NCI-H226 (cell line): ENCODE measurements at regions not wholly inside any gene's neighbourhood (a gene's known extent, or its start where the extent isn't known, plus 50 kb on each side); places are given as distances from the start of the nearest gene placed in this dataset.

Source experiments
- DNase-seq: peaks from one replicate; pipeline ENCODE4 v3.0.0-alpha.2; 2015

DNA sequence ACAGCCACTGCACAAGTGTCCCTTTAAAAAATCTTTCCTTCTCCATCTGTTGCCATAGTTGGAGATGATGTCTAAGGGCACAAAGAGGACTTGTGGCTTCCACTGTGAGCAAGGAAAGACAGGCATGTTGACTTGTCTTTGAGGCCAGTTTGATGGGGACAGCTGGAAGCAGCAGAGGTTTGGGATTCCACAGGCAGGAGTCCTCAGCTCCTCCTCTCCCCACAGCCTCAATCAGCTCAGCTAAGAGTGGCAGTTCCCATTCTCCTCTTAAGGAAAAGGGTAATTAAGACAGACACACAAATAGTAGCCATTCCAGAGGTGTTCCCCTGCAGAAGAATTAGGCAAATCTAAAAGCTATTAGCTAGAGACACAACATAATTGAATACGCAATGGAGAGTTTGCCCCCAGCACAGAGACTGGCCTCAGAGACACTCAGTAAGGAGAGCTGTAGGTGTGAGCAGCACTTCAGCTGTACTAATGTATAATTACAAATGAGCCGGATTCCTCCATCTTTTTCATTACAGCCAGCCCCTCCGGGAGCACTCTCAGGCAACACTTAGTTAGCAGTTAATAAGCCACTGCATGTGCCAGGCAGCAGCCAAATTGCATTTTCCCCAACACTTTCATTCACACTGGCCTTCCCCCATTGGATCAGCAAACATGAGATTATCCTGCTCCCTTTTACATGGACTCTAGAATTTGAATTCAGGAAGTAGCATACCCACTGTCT is 434.0 kb downstream of the FOXO1 start:
- DNase-seq: no peak

DNA sequence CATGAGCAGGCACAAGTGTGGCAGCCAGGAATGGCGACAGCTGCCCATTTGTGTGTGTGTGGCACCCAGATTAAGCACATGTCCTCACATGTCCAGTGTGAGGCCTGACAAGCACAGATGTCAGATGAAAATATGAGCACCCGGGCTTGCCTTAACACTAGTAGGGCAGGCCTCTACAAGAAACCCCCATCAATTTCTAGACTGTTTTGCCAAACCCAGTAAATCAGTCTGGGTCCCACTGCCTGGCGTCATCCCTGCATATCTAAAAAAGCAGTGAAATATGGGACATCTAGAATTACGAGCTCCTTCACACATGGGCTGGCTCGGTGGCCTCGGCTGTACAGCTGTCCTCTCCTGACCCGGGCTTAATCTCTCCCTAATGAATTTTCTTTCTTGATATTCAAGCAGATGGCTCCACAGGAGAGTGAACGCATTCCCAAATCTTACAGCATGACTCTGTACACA is 432.7 kb downstream of the FOXO1 start:
- DNase-seq: no peak

DNA sequence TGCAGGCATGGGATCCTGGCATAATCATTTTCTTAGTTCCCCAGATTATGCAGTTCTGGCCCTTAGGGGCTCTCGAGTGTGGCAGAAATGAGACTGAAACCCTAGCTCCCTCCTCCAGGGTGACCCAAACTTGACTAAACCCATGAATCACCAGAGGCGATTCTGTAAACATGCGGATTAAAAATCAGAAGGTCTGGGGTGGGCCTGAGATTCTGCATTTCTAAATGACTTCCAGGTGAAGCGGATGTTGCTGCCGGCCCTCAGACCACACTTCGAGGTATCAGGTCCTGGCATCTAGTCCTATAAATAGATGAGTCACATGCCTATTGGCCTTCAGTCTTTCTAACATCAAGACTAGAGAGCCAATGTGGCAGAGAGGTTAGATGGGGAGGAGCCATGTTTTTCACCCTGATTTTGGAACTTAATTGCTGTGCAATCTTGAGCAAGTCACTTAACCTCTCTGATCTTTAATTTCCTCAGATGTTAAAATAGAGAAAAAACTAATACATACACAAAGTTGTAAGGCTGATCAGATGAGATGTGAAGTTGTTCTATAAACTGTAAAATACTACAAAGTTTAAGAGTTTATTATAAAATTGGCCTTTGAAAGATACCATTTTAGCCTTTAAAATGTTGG is 431.2 kb downstream of the FOXO1 start:
- DNase-seq: no peak

GRCh38 chr13:40236566-40237168 is 429.8 kb downstream of the FOXO1 start:
- no peak for DNase-seq

- DNase-seq: no peak
Measured at GRCh38 chr13:40238761-40239160, 427.7 kb downstream of the FOXO1 start.

- DNase-seq: no peak
Measured at GRCh38 chr13:40240293-40240692, 426.1 kb downstream of the FOXO1 start.

- DNase-seq: no peak
Measured at GRCh38 chr13:40241125-40241798, 425.2 kb downstream of the FOXO1 start.

GRCh38 chr13:40243047-40243446 is 423.4 kb downstream of the FOXO1 start:
- DNase-seq: no peak

- DNase-seq: no peak
Measured at GRCh38 chr13:40243982-40244381, 422.5 kb downstream of the FOXO1 start.

DNA sequence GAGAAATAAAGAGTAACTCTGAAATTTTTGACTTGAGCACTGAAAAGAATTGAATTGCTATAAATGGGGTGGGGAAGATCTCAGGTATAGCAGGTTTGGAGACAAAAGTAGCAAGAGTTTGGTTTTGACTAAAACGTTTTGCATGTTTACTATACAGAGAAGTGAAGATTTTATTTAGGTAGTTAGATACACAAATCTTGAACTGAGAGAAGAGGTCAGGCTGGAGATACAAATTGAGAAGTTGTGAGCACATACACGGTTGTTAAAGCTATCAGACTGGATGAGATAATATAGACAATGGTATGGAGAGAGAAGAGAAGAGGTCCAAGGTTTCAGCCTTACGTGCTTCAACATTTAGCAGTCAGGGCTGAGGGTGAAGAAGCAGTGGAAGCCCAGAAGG is 420.9 kb downstream of the FOXO1 start:
- no peak for DNase-seq

DNA sequence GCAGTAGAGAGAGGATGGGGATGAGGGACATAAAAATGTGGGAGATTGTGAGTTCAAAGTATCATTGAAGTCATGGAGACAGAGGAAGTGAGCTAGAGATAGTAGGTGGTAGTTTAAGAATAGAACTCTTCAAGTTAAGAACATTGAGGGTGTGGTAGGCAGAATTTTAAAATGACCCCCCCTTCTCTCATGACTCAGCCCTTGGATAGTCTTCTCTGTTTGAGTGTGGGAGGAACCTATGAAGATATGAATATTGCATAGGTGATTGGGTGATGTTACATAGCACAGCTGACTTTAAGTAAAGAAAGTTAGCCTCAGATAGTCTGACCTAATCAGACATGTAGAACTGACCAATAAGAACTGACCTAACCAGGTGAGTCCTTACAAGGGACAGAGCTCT is 418.6 kb downstream of the FOXO1 start:
- DNase-seq: peak; percentile 77

DNA sequence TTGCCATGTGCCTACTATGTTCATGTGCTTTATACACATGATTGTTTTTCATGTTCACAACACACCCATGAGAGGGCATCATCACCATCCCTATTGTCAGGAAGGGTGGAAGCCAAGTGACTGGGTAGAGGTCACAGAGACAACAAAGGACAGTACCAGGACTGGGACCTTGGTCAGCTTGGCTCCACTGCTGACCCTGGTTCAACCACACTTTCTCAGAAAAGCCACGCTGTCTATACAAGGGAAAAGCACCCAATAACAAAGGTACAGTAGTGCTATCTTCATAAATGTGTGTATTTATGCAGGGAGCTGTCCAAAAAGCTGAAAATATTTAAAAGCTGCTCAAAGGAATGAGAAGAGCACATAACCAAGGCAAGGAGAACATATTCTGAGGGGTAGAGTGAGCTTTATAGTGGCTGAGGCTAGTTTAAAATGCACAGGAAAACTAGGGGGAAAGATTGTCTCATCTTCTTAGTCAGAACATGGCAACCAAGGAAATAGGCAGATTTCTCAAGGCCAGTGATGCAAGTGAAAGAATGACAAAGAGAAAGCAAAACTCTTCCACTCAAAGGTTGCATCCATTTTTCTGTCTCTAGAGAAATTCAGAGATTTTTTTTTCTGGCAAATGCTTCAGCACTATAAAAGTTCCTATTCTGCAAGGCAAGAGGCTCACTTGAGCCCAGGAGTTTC is 415.0 kb downstream of the FOXO1 start:
- DNase-seq: peak; percentile 37

- no peak for DNase-seq
Measured at GRCh38 chr13:40252241-40252640, 414.2 kb downstream of the FOXO1 start.

- no peak for DNase-seq
Measured at GRCh38 chr13:40252676-40253075, 413.8 kb downstream of the FOXO1 start.

- peak; percentile 82 for DNase-seq
Measured at GRCh38 chr13:40254394-40254793, 412.0 kb downstream of the FOXO1 start.

DNA sequence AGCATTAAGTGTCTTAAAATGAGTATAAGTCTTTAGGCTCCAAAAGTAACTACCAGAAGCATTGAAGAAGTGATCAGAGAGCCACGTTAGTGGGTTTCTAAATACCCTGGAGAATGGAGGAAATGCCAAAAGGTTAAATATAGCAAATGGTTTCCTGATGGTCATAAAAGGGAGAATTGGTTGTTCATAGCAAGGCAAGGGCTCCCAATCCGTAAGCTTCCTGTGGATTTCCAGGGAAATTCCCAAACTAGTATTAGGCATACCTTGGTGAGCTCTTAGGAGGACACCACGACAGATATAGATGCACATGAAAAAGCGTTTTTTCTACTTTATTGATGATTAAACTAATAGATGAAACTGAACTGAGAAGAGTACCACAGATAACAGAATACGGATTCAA is 410.9 kb downstream of the FOXO1 start:
- DNase-seq: no peak

GRCh38 chr13:40259899-40260298 is 406.5 kb downstream of the FOXO1 start:
- DNase-seq: peak; percentile 44

- DNase-seq: no peak
Measured at GRCh38 chr13:40261336-40261735, 405.1 kb downstream of the FOXO1 start.

DNA sequence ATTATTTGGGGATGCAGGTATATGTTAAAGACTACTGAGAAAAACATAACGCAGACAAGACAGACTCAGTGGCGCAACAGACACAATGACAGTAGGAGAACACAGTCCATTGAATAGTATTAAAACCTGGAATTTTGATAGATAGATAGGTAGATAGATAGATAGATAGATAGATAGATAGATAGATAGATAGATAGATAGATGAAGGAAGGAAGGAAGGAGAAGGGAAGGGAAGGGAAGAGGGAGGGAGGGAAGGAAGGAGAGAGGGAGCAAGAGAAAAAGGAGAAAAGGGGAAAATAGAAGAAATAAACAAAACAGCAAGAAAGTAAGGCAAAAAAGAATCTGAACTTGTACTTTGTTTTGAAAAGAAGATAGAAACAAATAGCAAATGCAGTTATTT is 404.5 kb downstream of the FOXO1 start:
- DNase-seq: no peak

DNA sequence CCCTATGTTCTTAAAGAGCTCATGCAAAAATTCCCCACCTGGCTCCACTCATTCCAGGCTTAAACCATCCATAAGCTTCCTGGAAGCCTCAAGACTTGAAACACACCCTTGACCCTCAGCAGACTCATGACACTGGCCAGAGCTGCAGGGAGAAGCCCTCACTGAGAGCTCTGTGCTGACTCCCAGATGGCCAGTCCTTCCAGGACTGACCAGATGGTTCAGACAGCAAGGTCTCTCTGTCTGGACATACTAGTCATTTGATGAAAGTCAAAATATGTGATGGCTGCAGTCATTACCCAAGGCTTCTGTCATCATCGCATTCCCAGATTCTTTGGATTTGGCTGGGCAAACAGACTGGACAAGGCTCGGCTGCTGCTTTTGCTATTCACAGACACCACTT is 397.4 kb downstream of the FOXO1 start:
- DNase-seq: no peak

DNA sequence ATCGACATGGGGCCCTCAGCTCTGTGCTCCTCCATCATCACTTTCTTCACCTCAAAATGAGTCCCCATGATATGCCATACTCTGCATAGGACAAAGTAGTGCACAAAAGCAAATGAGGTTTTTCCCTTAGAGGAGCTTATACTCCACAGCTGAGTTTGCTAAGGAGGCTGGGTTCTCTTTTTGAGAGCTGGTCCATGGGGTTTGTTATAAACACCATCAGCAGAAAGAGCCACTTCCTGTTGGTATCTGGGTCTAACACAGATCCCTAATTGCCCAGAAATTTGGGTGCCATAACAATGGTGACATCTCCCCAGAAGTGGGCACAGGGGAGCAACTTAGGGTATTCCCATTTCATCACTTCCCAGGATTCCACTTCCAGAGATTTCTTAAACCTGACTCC is 395.7 kb downstream of the FOXO1 start:
- DNase-seq: no peak

DNA sequence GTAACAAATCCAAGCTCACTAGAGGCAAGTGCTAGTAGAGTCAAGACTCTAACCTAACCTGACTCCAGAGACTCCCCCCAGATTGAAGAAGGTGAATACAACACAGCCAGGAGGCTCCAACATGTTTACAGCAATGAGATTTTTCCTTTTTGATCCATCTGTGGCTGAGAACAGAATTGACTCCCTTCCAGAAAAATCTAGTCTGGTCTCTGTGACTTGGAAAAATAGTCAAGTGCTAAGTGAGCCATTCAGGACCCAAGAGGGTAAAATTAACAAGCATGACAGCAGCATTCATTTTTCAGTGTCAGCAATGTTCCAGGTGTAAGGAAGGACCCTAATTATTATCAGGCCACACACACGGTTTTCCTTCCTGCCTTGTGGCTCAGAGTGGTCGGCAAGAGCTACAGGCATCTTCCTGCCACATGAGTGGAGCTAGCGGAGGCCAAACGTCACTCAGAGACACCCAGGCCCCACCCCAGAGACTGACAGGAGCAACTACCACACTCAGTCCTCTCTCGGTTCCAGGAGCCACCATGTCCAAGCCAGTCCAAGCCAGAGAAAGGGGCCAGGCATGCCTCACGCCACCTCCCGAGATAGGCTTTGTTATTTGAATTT is 395.1 kb downstream of the FOXO1 start:
- no peak for DNase-seq
